ENCODE measurements at regions not wholly inside any gene's neighbourhood (a gene's known extent, or its start where the extent isn't known, plus 50 kb on each side); places are given as distances from the start of the nearest gene placed in this dataset.

DNA sequence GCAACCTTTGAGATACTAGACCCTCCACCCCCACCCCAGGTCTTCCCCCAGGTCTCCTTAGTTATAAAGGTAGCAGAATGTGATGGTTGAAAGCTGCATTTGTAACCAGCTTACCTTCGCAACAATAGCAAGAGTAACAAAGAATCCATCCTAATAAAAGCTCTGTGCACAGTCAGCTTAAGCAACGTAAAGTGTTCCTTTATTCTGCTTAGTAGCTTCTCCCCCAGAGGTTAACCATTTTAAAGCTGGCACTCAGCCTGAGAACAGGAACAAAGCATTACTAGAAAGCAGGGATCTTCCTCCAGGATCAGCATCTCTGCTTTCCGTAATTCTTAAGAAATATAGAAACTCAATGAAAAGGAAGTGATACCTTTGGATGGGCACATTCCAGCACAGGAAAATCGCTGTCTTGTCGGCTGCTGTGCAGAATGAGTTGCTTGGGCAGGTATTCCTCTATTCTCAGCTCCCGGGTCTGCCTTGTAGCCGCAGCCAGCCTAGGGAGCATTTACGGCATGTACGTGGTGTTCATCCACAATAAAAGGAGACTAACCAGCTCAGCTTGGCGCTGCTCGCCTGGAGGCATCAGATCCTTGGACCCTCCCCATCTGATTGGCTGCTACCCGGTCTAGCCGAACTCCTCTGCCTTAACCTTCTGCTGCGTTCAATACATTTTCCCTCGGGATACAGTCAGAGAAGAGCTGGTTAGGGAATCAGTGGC lies 113.0 kb upstream of the TLR3 start:
- Histone ChIP-seq H3K9me3 (ENCODE audit: control insufficient read depth, insufficient read depth, low read depth, low read length) (no peaks in the 10 kb centered on the region), H3K4me2 (ENCODE audit: extremely low read depth, insufficient read depth, low read length) (no peak overlapping the region), H3K9ac (ENCODE audit: insufficient read depth, low read length) (no peak overlapping the region), H3K27me3 (ENCODE audit: control insufficient read depth, insufficient read depth, low read length) (peaks cover 3% of the 10 kb centered on the region), H3K36me3 (ENCODE audit: control insufficient read depth, insufficient read depth, low read length) (no peaks in the 10 kb centered on the region), H3K79me2 (ENCODE audit: control insufficient read depth, insufficient read depth, low read length) (no peaks in the 10 kb centered on the region), H2AFZ (ENCODE audit: low read length) (no peak overlapping the region), H4K20me1 (ENCODE audit: control insufficient read depth, extremely low read depth, insufficient read depth, low read length) (no peaks in the 10 kb centered on the region), H3K4me3 (replicated peaks in 1 of 4; ENCODE audit: control extremely low read depth in 1 of 4, insufficient read depth in 1 of 4, low read depth in 3 of 4, low read length in 4 of 4) (no peak overlapping the region), H3K27ac (ENCODE audit: insufficient read depth, low read length) (no peak overlapping the region), H3K4me1 (ENCODE audit: control insufficient read depth, extremely low read depth, insufficient read depth, low read length) (no peaks in the 10 kb centered on the region)
- DNase-seq (ENCODE audit: low read depth in 2 of 2), result no peak
- TF ChIP-seq, protein P1, sequence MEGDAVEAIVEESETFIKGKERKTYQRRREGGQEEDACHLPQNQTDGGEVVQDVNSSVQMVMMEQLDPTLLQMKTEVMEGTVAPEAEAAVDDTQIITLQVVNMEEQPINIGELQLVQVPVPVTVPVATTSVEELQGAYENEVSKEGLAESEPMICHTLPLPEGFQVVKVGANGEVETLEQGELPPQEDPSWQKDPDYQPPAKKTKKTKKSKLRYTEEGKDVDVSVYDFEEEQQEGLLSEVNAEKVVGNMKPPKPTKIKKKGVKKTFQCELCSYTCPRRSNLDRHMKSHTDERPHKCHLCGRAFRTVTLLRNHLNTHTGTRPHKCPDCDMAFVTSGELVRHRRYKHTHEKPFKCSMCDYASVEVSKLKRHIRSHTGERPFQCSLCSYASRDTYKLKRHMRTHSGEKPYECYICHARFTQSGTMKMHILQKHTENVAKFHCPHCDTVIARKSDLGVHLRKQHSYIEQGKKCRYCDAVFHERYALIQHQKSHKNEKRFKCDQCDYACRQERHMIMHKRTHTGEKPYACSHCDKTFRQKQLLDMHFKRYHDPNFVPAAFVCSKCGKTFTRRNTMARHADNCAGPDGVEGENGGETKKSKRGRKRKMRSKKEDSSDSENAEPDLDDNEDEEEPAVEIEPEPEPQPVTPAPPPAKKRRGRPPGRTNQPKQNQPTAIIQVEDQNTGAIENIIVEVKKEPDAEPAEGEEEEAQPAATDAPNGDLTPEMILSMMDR (conservative IDR thresholded peaks at IDR 0.05 in 1 of 2, IDR thresholded peaks at IDR 0.05 in 1 of 2; ENCODE audit: low read depth in 1 of 2, low read length in 2 of 2), result no peak
- TF ChIP-seq EZH2 (IDR thresholded peaks at IDR 0.05; ENCODE audit: low read length, missing control alignments), result no peak

DNA sequence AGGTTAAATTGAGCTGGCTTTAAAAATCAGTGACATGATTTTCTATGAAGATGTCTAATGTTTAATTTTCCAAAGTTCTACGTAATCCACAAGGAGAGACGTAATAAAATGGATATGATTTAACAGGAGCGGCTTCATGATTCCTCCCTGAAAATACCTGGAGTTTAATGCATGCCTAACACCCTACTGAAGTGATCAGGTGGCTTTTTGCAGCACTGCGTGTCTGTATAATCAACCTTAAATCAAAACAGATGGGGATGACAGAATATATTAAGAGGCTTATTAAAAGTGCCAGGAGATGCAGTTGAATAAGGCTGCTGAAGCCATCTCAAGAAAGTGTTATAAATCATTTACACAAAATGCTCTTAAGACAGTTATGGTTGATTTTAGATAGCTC lies 112.4 kb upstream of the TLR3 start:
- H3K9ac ChIP-seq (ENCODE audit: insufficient read depth, low read length), result no peak overlapping the region
- no peak overlapping the region for H3K4me3 ChIP-seq (replicated peaks in 1 of 4; ENCODE audit: control extremely low read depth in 1 of 4, insufficient read depth in 1 of 4, low read depth in 3 of 4, low read length in 4 of 4)
- no peak for TF ChIP-seq EZH2 (IDR thresholded peaks at IDR 0.05; ENCODE audit: low read length, missing control alignments)
- TF ChIP-seq, protein P1 (conservative IDR thresholded peaks at IDR 0.05 in 1 of 2, IDR thresholded peaks at IDR 0.05 in 1 of 2; ENCODE audit: low read depth in 1 of 2, low read length in 2 of 2), result no peak
- H4K20me1 ChIP-seq (ENCODE audit: control insufficient read depth, extremely low read depth, insufficient read depth, low read length), result no peaks in the 10 kb centered on the region
- peaks cover 3% of the 10 kb centered on the region for H3K27me3 ChIP-seq (ENCODE audit: control insufficient read depth, insufficient read depth, low read length)
- H3K27ac ChIP-seq (ENCODE audit: insufficient read depth, low read length), result no peak overlapping the region
- no peak overlapping the region for H2AFZ ChIP-seq (ENCODE audit: low read length)
- H3K79me2 ChIP-seq (ENCODE audit: control insufficient read depth, insufficient read depth, low read length), result no peaks in the 10 kb centered on the region
- H3K36me3 ChIP-seq (ENCODE audit: control insufficient read depth, insufficient read depth, low read length), result no peaks in the 10 kb centered on the region
- H3K4me1 ChIP-seq (ENCODE audit: control insufficient read depth, extremely low read depth, insufficient read depth, low read length), result no peaks in the 10 kb centered on the region
- DNase-seq (ENCODE audit: low read depth in 2 of 2), result no peak
- H3K9me3 ChIP-seq (ENCODE audit: control insufficient read depth, insufficient read depth, low read depth, low read length), result no peaks in the 10 kb centered on the region
- H3K4me2 ChIP-seq (ENCODE audit: extremely low read depth, insufficient read depth, low read length), result no peak overlapping the region

DNA sequence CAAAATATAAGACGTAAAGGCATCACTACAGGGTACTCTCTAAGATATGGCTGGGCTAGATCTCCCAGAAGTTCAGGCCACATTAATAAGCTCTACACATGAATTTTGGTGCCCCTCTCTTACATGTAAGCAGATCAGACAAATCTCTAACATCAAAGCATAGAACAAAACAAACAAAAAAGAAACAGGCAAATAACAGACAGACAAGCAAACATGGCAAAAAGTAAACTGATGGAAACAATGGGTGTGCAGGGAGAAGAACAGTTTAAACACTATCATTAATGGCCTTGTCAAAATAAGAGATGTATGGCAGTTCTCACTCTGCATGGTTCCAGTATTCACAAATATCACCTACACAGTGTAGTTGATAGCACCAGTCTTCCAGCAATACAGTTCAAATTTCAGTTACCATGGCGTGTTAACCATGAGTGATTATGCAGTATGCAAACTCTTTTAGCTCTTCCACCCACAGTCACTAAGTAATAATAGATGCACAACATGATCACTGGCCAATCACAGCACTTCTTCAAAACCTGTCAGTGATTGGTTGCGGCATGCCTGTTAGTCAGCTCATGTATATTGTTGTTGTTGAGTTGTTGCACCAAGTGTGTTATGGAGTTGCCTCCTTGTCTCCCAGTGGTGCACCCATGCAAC lies 110.7 kb upstream of the TLR3 start:
- no peak for TF ChIP-seq EZH2 (IDR thresholded peaks at IDR 0.05; ENCODE audit: low read length, missing control alignments)
- TF ChIP-seq, protein P1 (conservative IDR thresholded peaks at IDR 0.05 in 1 of 2, IDR thresholded peaks at IDR 0.05 in 1 of 2; ENCODE audit: low read depth in 1 of 2, low read length in 2 of 2), result no peak
- no peak overlapping the region for H2AFZ ChIP-seq (ENCODE audit: low read length)
- H3K27ac ChIP-seq (ENCODE audit: insufficient read depth, low read length), result no peak overlapping the region
- no peaks in the 10 kb centered on the region for H4K20me1 ChIP-seq (ENCODE audit: control insufficient read depth, extremely low read depth, insufficient read depth, low read length)
- no peaks in the 10 kb centered on the region for H3K79me2 ChIP-seq (ENCODE audit: control insufficient read depth, insufficient read depth, low read length)
- no peaks in the 10 kb centered on the region for H3K9me3 ChIP-seq (ENCODE audit: control insufficient read depth, insufficient read depth, low read depth, low read length)
- no peak overlapping the region for H3K9ac ChIP-seq (ENCODE audit: insufficient read depth, low read length)
- no peaks in the 10 kb centered on the region for H3K36me3 ChIP-seq (ENCODE audit: control insufficient read depth, insufficient read depth, low read length)
- H3K4me2 ChIP-seq (ENCODE audit: extremely low read depth, insufficient read depth, low read length), result no peak overlapping the region
- no peak for DNase-seq (ENCODE audit: low read depth in 2 of 2)
- H3K4me3 ChIP-seq (replicated peaks in 1 of 4; ENCODE audit: control extremely low read depth in 1 of 4, insufficient read depth in 1 of 4, low read depth in 3 of 4, low read length in 4 of 4), result no peak overlapping the region
- no peaks in the 10 kb centered on the region for H3K4me1 ChIP-seq (ENCODE audit: control insufficient read depth, extremely low read depth, insufficient read depth, low read length)
- H3K27me3 ChIP-seq (ENCODE audit: control insufficient read depth, insufficient read depth, low read length), result peaks cover 3% of the 10 kb centered on the region

Measured in fibroblast of lung (primary cell).